Transverse colon (tissue), 4 donors: ENCODE measurements at regions not wholly inside any gene's neighbourhood (a gene's known extent, or its start where the extent isn't known, plus 50 kb on each side); places are given as distances from the start of the nearest gene placed in this dataset.

Source experiments
- EP300 ChIP-seq: sonication (generic); formaldehyde crosslinking; IDR thresholded peaks from one replicate; pipeline ENCODE4 v1.6.1; 2017; ENCODE audit warnings: antibody characterized with exemption, low read depth
- POLR2A ChIP-seq: fragments of 450-650 bp; IDR thresholded peaks from one replicate; pipeline ENCODE4 v1.6.1; 2016; ENCODE audit warnings: antibody characterized with exemption, mild to moderate bottlenecking, moderate library complexity
- POLR2AphosphoS5 ChIP-seq, 3 donors: sonication (generic); formaldehyde crosslinking; IDR thresholded peaks; one replicate each; pipeline ENCODE4 v1.6.1; 2016; ENCODE audit warnings: antibody characterized with exemption in 3 of 3
- TF ChIP-seq, protein P1 (sequence below), 5 experiments: fragments of 200-600 bp in 3 of 5; fragments of 450-650 bp in 2 of 5; sonication (generic) in 3 of 5; IDR thresholded peaks; 1 replicate in 2 of 5; 2 replicates in 3 of 5; pipeline ENCODE4 v1.5.1; 2016 to 2017; ENCODE audit warnings: antibody characterized with exemption in 5 of 5, inconsistent platforms in 3 of 5, mild to moderate bottlenecking in 2 of 5, moderate library complexity in 1 of 5

DNA sequence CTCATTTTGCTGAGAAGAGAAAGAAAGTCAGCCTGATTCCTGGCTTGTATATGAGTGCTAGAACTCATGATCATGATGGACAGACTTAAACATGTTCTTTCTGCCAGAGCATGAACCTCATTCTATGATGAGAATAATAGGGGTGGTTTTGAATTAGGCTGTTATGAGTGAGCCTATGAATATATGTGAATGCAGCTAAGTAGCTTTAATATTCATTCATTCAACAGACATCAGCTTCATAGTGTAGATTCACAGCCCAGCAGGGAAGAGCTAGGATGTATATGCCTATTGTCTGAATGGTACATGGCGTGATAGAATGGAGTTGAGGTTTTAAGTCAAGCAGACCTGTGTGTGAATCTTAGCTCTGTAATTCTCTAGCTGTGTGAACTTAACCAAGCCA, 573.2 kb downstream of the DHX35 start:
- TF ChIP-seq POLR2AphosphoS5 (IDR thresholded peaks at IDR 0.05) (no peak), EP300 (no peak), POLR2A (no peak)
- TF ChIP-seq, protein P1, sequence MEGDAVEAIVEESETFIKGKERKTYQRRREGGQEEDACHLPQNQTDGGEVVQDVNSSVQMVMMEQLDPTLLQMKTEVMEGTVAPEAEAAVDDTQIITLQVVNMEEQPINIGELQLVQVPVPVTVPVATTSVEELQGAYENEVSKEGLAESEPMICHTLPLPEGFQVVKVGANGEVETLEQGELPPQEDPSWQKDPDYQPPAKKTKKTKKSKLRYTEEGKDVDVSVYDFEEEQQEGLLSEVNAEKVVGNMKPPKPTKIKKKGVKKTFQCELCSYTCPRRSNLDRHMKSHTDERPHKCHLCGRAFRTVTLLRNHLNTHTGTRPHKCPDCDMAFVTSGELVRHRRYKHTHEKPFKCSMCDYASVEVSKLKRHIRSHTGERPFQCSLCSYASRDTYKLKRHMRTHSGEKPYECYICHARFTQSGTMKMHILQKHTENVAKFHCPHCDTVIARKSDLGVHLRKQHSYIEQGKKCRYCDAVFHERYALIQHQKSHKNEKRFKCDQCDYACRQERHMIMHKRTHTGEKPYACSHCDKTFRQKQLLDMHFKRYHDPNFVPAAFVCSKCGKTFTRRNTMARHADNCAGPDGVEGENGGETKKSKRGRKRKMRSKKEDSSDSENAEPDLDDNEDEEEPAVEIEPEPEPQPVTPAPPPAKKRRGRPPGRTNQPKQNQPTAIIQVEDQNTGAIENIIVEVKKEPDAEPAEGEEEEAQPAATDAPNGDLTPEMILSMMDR (IDR thresholded peaks at IDR 0.05): no peak
